ENCODE measurements at regions not wholly inside any gene's neighbourhood (a gene's known extent, or its start where the extent isn't known, plus 50 kb on each side); places are given as distances from the start of the nearest gene placed in this dataset.

GRCh38 chr14:22409006-22409405 lies 180.0 kb downstream of the DAD1 start:
- TF ChIP-seq POLR2A (IDR thresholded peaks at IDR 0.05) (no peak), POLR2AphosphoS5 (IDR thresholded peaks at IDR 0.05) (no peak), CTCF (IDR thresholded peaks at IDR 0.05) (no peak), EP300 (IDR thresholded peaks at IDR 0.05) (no peak)
- ATAC-seq (ENCODE audit: low FRiP score in 2 of 2) (no peak), DNase-seq (no peak)
- H3K27me3 ChIP-seq, result no peaks in the 10 kb centered on the region
- no peaks in the 10 kb centered on the region for H3K4me1 ChIP-seq
- H3K36me3 ChIP-seq, result no peaks in the 10 kb centered on the region
- WGBS, 2 donors, result 69 to 77% methylated on average over 3 of the region's 3 CpGs
- no peaks in the 10 kb centered on the region for H3K9me3 ChIP-seq
- H3K4me3 ChIP-seq, result no peak overlapping the region
- H3K27ac ChIP-seq, result no peak overlapping the region

GRCh38 chr14:22408547-22408946 lies 180.5 kb downstream of the DAD1 start:
- Histone ChIP-seq H3K27me3 (no peaks in the 10 kb centered on the region), H3K4me1 (no peaks in the 10 kb centered on the region), H3K4me3 (no peak overlapping the region), H3K27ac (no peak overlapping the region), H3K36me3 (no peaks in the 10 kb centered on the region), H3K9me3 (no peaks in the 10 kb centered on the region)
- 97 to 100% methylated on average over 2 of the region's 2 CpGs for WGBS, 2 donors
- TF ChIP-seq EP300 (IDR thresholded peaks at IDR 0.05) (no peak), POLR2A (IDR thresholded peaks at IDR 0.05) (no peak), POLR2AphosphoS5 (IDR thresholded peaks at IDR 0.05) (no peak), CTCF (IDR thresholded peaks at IDR 0.05) (no peak)
- ATAC-seq (ENCODE audit: low FRiP score in 2 of 2), result no peak
- no peak for DNase-seq

- WGBS, 2 donors, result 76% methylated on average over 6 of the region's 6 CpGs
- ATAC-seq (ENCODE audit: low FRiP score in 2 of 2) (no peak), DNase-seq (peak in 1 of 2 donors; percentile 24)
- Histone ChIP-seq H3K27me3 (no peaks in the 10 kb centered on the region), H3K4me3 (no peak overlapping the region), H3K27ac (no peak overlapping the region), H3K9me3 (no peaks in the 10 kb centered on the region), H3K36me3 (no peaks in the 10 kb centered on the region), H3K4me1 (no peaks in the 10 kb centered on the region)
- TF ChIP-seq POLR2A (IDR thresholded peaks at IDR 0.05) (no peak), EP300 (IDR thresholded peaks at IDR 0.05) (no peak), POLR2AphosphoS5 (IDR thresholded peaks at IDR 0.05) (no peak), CTCF (IDR thresholded peaks at IDR 0.05) (no peak)
These were observed 182.0 kb downstream of the DAD1 start for GRCh38 chr14:22407033-22407432.

GRCh38 chr14:22405201-22405600 lies 183.8 kb downstream of the DAD1 start:
- 73 to 92% methylated on average over 1 of the region's 1 CpG for WGBS, 2 donors
- H3K4me3 ChIP-seq, result no peak overlapping the region
- DNase-seq (no peak), ATAC-seq (ENCODE audit: low FRiP score in 2 of 2) (no peak)
- H3K4me1 ChIP-seq, result no peaks in the 10 kb centered on the region
- no peaks in the 10 kb centered on the region for H3K27me3 ChIP-seq
- H3K27ac ChIP-seq, result no peak overlapping the region
- TF ChIP-seq POLR2A (IDR thresholded peaks at IDR 0.05) (no peak), CTCF (IDR thresholded peaks at IDR 0.05) (no peak), EP300 (IDR thresholded peaks at IDR 0.05) (no peak), POLR2AphosphoS5 (IDR thresholded peaks at IDR 0.05) (no peak)
- no peaks in the 10 kb centered on the region for H3K9me3 ChIP-seq
- H3K36me3 ChIP-seq, result no peaks in the 10 kb centered on the region

- DNase-seq (no peak), ATAC-seq (ENCODE audit: low FRiP score in 2 of 2) (no peak)
- H3K4me3 ChIP-seq, result no peak overlapping the region
- no peaks in the 10 kb centered on the region for H3K9me3 ChIP-seq
- H3K4me1 ChIP-seq, result no peaks in the 10 kb centered on the region
- H3K36me3 ChIP-seq, result no peaks in the 10 kb centered on the region
- WGBS, 2 donors, result 71 to 81% methylated on average over 4 of the region's 4 CpGs
- H3K27ac ChIP-seq, result no peak overlapping the region
- no peaks in the 10 kb centered on the region for H3K27me3 ChIP-seq
- TF ChIP-seq EP300 (IDR thresholded peaks at IDR 0.05) (no peak), CTCF (IDR thresholded peaks at IDR 0.05) (no peak), POLR2A (IDR thresholded peaks at IDR 0.05) (no peak), POLR2AphosphoS5 (IDR thresholded peaks at IDR 0.05) (no peak)
These were observed 185.7 kb downstream of the DAD1 start for GRCh38 chr14:22403296-22403695.

Data from upper lobe of left lung (tissue), 6 donors.